Inferior parietal cortex (tissue), 1 donor: ENCODE measurements at regions not wholly inside any gene's neighbourhood (a gene's known extent, or its start where the extent isn't known, plus 50 kb on each side); places are given as distances from the start of the nearest gene placed in this dataset.
A peak's percentile ranks its signal among the peaks of the same experiment; 100 is the strongest.

ENCODE experiments used
- DNase-seq: peaks from one replicate; pipeline ENCODE4 v3.0.0-alpha.2; 2016; ENCODE audit errors: extremely low spot score

DNA sequence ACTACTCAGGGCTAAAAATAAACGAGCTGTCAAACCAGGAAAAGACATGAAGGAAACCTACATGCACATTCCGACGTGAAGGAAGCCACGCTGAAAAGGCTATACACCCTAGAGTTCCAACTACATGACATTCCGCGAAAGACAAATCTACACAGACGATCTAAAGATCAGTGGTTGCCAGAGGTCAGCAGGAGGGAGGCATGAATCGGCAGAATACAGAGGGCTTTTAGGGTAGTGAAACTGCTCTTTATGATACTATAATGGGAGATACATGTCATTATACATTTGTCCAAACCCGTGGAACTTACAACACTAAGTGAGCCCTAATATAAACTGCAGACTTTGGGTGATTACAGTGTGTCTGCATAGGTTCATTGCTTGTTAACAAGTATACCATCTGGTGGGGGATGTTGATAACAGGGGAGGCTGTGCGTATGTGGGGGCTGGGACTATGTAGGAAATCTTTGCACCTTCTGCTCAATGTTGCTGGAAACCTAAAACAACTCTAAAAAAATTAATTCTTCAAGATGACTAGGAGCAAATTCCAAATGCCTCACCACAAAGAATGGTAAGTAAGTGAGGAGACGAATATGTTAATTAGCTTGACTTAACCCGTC is 132.2 kb upstream of the CDH4 start:
- DNase-seq, result no peak

DNA sequence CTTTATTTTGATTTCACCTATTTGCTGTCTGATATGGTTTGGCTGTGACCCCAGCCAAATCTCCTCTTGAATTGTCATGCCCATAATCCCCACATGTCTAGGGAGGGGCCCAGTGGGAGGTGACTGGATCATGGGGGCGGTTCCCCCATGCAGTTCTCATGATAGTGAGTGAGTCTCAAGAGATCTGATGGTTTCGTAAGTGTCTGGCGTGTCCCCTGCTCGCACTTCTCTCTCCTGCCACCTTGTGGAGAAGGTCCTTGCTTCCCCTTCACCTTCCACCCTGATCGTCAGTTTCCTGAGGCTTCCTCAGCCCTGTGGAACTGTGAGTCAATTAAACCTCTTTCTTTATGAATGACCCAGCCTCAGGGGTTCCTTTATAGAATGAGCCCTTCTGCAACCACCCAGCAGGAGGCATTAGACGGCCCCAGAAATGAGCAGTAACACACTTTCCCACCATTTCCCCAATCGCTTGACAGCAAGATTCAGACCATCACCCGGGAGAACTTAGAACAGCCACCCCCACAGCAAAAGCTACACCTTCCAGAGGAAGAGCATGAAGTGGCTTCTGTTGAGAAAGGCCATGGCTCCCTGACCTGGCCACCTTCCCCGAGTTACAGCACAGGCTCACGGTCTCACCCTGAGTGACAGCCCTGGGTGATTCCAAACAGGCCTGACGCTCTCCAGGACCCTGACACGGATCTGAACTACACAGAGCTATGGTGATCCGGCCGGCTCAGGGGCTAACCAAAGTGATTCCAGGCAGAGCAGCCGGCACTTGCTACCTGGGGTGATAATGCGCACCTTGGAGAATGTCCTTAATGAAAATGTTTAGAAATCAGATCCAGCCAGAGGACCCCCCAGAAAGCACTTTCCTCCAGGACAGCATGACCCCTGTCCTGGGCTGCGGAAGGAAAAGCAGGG is 131.2 kb upstream of the CDH4 start:
- DNase-seq, result peak; percentile 22

DNA sequence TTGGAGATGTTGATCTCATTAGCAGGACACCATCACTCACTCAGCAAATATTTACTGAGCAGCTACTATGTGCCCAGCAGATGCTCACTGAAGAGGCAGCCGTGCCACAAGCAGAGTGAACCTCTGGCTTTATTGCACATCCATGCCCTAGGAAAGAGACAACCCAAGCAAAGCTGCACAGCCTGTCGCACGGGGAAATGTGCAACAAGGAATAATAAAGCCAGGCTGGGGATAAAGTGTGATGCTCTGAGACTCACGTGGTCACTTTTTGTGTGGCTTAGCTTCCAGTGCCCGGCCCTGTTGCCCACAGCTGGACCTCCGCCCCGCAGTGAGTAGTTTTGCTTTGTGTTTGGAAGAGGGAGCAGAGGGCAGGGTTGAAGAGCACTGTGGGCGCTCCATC is 130.4 kb upstream of the CDH4 start:
- no peak for DNase-seq

DNA sequence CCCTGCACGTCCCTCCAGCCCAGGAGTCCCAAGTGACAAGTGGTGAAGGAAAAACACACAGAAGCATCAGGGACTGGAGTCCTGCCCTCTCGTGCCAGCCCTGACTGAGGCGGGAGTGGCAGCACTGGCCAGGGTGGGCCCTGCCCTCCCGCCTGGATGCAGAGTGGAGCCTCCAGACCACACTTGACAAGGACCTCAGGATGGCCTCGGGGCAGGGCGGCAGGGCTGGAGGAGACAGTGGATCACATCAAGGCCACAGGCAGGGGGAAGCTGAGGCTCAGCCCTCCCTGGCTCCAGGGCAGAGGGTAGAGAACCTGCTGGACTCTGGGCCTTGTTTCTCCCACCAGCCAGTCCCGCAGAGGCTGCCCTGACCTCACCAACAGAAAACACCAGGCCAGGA is 128.8 kb upstream of the CDH4 start:
- no peak for DNase-seq

DNA sequence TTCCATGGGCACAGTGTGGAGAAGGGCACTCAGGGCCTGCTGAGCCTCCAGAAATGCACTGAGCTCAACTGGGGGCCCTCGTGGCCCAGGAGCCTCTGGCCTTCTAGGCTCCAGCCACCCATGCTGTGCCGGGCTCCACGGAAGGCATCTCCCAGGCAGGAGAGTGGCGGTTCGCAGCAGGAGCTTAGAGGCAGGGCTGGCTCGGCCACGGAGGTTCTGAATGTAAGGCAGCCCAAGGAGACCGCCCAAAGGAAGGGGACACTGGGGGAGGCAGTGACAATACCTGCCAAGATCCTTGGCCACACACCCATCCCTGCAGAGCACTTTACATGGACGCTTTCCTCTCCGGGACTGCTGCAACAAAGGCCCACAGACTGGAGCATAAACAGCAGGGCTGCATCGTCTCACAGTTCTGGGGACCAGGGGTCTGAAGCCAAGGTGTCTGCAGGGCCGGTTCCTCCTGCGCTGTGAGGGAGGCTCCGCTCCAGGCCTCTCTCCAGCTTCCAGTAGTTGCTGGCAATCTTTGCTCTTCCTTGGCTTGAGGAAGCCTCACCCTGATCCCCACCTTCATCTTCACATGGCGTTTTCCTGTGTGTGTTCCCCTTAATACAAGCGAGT is 128.2 kb upstream of the CDH4 start:
- DNase-seq, result no peak

DNA sequence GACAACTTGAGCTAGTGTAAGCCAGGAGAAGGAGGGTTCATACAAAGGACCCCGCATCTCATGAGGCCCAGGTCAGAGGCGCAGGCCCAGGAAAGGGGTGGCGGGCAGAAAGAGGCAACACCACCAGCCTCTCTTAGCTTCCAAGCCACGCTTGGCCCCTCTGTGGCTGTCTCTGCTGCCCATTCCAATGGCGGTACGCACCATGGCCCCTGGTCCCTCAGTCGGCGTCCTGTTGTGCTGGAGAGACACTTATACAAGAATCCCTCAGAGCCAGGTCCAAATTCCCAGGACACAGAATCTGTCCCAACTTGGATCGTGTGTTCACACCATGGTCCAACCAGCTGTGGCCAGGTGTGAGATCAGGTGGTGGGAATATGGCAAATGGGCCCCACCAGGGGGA is 127.0 kb upstream of the CDH4 start:
- no peak for DNase-seq

DNA sequence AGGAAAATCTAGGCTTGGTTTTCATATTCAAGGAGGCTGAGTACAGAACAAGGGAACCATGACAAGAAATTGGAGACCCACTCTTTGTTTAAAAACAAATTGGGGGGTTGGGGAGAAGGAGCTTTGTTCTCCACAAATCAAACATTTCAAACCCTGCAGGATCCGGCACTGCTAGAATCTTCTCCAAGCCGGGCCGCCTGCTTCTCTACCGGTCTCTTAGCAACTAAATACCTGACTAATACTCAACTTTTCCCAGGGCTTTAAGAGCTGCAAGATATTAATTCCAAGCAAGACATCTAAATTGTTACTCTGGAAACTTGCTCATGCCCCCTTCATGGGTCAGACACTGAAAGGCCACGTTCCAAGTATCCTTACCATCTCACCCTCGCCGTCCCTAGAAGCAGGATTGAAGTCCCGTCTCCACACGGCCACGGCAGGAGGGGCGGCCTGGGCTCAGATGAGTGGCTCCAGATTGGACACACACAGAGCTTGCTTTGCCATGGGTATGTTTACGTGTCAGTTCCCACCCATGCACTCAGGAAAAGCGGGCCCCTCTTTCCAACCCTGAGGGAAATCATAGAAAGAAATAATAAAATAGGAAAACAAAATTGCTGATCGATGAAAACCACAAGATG is 126.4 kb upstream of the CDH4 start:
- DNase-seq, result no peak

DNA sequence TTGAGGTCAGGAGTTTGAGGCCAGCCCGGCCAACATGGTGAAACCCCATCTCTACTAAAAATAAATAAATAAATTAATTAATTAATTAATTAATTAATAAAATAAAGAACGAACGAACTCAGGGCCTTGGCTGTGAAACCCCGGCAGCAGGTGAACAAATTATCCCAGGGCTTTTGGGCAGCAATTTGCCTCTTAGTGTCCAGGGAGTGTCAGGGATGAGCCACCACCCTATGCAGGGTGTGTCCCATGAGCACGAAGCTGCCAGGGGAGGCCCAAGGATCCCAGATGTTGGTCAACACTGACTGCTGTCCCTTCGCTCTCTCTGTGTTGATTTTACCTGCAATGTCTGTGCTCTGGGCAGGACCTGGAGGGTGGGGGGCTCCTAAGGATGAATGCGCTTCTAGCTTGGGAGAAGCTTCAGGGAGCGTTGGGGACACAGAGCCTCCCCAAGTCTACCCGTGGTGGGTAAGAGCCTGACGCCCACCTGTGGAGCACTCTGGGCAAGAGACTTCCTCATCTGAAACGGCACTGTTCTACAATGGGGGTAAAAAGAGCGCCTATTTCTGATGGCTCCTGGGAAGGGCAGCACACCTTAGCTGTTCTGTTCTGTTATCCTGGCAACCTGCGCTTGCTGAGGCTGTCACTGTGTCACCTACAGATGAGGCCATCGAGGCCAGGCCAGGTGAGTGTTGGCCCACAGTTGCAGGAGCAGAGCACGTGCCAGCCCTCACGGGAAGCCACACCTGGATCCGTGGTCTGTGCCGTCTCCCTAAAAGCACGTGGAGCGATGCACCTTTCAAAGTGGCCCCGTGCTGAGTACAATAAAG is 125.5 kb upstream of the CDH4 start:
- DNase-seq, result no peak

DNA sequence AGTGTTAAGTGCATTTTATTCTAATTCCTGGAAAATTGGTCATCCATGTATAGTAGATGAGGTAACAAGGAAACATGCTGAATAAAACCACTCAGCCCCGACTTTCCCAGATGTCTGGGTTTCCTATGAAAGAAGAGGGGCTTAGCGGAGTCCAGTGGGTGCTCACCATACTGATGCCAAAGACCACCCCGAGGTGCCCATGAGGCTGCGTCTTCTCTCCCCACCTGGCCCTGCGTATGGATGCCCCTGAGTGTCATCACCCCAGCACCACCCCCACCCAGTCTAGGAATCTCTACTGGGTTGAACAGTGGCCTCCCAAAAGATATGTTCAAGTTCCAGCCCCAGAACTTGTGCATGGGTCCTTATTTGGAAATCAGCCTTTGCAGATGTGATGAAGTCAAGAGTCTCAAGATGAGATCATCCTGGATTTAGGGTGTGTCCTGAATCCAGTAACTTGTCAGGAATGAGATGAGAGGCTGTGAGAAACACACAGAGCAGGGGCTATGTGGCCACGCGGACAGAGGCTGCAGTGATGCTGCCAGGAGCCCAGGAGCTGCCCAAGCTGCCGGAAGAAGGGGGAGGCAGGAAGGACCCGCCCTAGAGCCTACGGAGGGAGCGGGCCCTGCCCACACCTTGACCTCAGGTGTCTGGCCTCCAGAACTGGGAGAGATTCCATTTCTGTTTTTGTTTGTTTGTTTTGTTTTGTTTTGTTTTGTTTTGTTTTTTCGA is 124.6 kb upstream of the CDH4 start:
- no peak for DNase-seq

DNA sequence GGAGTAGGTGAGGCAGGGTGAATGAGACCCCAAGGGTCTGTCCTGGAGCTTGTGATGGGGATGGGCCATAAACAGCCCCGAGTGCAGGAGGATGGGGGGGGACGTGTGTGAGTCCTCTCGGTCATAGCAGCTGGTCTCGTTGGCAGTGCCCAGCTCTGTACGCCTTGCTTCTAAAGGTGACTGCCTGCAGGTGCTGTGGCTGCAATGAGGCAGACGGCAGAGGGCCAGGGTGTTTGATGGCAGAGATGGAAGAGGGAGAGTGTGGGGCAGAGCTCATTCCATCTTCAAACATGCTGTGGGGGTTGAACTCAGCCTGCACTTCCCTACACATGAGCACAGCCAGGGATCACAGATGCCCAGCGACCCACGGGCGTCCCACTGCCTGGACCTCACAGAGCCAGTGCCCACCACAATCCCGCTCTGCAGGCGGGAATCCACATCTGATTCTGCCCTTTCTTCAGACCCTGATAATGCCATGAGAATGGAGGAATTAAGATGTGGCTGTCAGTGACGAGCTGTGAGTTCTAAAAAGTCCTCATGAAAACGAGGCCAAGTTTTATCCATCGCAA is 123.3 kb upstream of the CDH4 start:
- DNase-seq, result no peak

DNA sequence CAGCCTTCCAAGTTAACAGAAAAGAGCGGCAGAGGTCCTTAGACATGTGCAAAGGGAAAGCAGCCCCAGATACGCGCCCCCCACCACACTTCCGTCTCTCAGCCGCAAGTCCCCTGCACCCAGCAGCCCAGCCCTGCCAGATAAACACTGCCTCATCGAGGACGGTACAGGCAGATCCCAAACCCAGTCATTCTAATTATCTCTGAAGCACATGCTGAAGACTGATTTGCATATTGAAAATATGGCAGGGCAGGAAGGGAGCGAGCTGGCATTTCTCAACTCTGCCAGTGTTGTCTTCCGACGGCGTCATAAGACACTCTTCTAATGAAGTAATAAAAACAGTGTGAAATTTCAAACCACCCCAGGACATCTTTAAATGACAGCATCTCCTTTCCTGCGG is 122.8 kb upstream of the CDH4 start:
- DNase-seq, result no peak

DNA sequence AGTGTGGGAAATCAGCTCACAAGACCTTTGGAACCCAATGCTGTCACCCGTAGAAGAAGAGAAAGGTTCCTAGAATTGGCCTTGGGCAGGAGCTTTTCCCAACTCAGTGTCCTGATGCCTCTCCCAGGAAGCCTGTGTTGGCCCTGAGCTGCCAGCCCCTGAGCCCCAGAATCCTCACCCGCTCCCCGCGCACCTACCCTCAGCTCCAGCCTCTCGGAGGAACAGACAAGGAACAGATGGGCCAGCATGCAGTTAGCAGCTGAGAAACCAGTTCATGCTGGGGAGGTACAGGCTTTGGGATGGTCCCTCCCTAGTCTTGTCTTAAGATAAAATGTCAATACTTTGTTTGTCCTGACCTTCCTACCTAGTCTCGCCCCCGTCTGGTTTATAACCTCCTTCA is 121.9 kb upstream of the CDH4 start:
- DNase-seq, result no peak

DNA sequence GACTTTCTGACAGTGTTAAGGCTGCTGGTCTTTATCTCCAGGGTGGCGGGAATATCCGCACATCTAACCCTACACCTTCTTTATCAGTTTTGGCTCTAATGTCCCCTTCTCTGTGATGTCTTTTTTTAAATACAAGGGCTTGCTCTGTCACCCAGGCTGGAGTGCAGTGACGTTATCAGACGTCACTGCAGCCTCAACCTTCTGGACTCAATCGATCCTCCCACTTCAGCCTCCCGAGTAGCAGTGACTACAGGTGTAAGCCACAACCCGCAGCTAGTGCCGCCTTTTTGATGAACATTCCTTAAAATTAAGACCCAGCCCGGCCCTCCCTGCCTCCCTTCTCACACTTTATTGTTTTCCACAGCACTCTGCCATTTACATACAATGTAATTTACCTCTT is 120.1 kb upstream of the CDH4 start:
- DNase-seq, result no peak

DNA sequence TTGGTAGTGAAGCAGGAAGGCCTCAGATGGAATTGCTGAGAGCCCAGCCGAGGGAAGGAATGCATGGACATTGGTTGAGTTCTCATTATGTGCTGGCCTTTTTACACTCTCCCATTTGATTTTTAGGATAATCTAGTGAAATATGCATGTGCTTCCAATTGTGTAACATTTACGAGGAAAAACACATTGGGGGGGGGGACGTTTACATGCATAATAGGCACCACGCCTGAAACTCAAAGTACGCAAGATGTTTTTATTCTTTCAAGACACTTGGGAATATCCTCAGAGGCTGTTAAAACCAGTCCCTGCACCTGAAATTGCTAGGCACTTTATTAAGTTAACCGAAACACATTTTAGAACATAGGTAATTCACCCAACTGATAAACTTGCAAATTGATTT is 118.5 kb upstream of the CDH4 start:
- DNase-seq, result no peak

DNA sequence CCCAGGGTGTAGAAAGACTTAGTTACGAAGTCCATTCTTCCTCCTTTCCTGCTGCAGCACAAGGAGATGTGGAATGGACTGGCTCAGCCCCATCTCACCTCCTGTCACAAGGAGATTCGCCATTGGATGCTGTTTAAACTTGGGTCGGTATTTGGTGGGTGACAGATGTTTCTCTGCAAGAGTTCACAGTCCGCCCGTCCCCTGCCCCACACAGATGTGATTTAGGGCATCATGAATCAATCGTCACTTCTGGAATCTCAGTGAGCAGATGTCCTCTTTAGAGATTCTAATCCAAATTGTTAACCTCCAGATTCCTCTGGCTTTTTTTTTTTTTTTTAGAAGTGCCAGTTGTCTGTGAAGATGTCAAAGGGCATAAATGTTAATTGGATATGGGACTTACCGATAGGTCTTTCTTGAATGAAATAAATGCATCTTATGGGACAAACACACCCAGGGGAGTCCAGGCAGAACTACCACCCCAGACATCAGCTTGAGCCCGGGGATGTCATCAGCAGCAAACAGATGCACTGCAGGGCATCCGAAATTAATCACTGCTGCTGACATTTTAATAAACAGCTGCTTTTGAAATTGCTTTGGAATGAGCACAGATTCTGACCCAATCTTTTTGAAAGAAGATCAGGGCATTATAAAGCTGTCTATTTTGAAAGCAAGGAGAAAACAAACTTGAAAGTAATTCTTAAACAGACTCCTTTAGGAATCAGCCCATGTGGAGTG is 117.6 kb upstream of the CDH4 start:
- DNase-seq, result no peak

DNA sequence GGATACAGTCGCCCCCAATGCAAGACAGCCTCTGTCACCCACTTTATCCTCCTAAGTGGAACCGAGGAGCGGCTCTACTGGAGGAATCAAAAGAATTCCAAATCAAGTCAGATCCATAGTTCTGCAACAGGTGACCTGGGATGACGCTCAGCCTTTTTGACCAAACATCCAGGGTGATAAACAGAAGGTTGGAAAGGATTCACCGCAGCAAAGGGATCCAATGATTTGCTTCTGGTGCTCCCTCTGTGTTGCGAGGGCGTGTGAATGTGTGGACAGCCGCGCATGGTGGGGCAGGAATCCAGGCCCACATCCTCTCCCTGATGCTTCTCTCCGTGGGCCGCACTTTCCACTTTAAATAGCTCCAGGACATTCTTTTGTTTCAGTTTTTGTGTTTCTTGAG is 116.8 kb upstream of the CDH4 start:
- DNase-seq, result no peak

DNA sequence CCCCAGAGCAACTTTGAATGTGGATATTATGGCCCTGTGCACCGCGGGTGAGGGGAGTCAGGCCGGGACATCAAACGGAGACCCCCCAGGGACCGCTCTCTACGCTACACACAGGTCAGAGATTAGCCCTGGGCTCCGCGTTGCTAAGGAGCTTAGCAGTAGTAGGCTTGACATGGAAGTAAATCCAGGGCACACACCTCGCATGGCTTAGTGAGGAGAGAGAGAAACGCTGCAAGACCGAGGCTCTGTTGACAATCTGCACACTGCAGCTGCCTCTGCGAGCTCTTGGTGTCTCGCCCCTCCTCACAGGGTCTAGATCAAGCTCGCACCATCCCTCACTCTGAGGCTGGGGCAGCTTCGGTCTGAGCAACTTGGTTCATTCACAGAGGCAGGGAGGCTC is 116.1 kb upstream of the CDH4 start:
- DNase-seq, result no peak

DNA sequence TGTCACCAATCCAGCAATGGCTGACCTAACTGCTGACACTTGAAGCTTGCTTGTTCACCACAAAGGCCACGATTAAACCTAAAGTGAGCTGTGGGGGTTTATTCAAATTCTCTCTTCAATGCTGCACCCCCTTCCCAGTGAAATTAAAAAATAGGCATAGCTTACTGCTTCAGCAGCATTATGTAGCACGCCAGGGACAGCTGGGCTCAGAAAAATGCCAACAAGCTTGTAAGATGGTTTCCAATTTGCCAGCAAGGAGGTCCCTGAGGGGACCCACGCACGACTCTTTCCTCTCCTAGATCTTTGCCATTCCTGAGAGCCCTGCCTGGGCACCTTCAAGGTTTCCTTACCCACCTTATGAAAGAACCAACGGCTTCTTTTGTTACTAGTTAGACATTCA is 113.5 kb upstream of the CDH4 start:
- DNase-seq, result no peak

DNA sequence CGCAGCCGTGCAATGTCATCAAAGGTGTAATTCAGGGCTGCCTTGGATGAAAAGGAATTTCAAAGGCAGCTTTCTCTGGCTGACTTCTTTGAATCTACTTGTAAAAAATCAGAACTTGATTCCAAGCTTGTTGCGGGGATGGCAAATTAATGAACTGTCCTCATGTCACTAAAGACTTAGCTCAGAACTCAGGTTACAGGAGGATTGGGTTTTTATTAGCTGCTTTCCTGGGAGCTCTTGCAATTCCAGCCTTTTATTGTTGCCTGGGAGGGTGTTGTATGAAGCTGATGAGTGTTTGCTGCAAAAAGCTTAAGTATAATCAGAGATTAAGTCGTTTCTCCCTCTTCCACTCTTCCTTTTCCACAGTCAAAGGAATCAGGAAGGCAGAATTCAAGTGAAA is 113.0 kb upstream of the CDH4 start:
- no peak for DNase-seq

DNA sequence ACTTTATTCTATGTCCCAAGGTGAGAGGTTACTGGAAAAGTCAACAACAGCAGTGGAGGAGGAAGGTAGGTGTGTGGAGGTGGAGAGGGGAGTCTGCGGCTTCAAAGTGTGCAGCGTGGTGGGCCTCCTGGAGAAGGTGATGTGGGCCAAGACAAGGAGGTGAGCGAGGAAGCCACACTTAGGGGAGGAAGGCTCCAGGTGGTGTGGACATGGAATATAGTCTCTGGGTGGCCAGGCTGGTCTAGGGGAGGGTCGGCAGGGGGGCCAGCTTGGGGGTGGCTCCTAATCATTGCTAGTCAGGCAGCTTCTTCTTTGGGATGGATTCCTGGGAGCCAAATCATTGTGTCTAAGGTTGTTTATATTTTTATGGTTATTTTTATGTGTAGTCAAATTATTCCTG is 111.5 kb upstream of the CDH4 start:
- DNase-seq, result no peak
